Bronchial epithelial cell (primary cell): ENCODE measurements at regions not wholly inside any gene's neighbourhood (a gene's known extent, or its start where the extent isn't known, plus 50 kb on each side); places are given as distances from the start of the nearest gene placed in this dataset.
"Not testable (repeated sequence)": the region's sequence is repeated elsewhere in the genome, so short reads cannot be mapped to it uniquely, and the experiment has no call there.

ENCODE experiments used
- DNase-seq: peaks from one replicate; pipeline ENCODE4 v3.0.0-alpha.2; 2010; ENCODE audit warnings: low read depth
- FAIRE-seq: peaks from 2 replicates; lab custom pipeline; 2011; peaks lifted over from hg19 to GRCh38; lab: Jason Lieb, UNC
- H3K27me3 ChIP-seq: 2 replicates; pipeline ENCODE4 v1.5.1; 2011; ENCODE audit warnings: low read length; ENCODE audit not compliant: control insufficient read depth, insufficient read depth
- H3K36me3 ChIP-seq: 2 replicates; pipeline ENCODE4 v1.5.1; 2011; ENCODE audit warnings: low read length; ENCODE audit not compliant: control insufficient read depth, insufficient read depth
- H3K4me3 ChIP-seq: 2 replicates; pipeline ENCODE4 v1.5.1; 2011; ENCODE audit warnings: mild to moderate bottlenecking, low read depth, low read length, control low read depth
- CTCF ChIP-seq: IDR thresholded peaks from 2 replicates; pipeline ENCODE4 v1.5.1; 2011; ENCODE audit warnings: mild to moderate bottlenecking, moderate library complexity, low read length, control low read depth, inconsistent platforms; ENCODE audit not compliant: insufficient read depth, severe bottlenecking

- FAIRE-seq = no peak
These were observed 117.4 kb upstream of the GNAI1 start for GRCh38 chr7:80017101-80017698.

GRCh38 chr7:80014511-80014910, 120.1 kb upstream of the GNAI1 start:
- Histone ChIP-seq H3K27me3 (no peaks in the 10 kb centered on the region), H3K4me3 (no peak overlapping the region), H3K36me3 (no peaks in the 10 kb centered on the region)
- FAIRE-seq (no peak), DNase-seq (peak; percentile 33)
- no peak for TF ChIP-seq CTCF

More at GRCh38 chr7:80017101-80017698, 117.4 kb upstream of the GNAI1 start:
- no peak for TF ChIP-seq CTCF
- no peaks in the 10 kb centered on the region for H3K27me3 ChIP-seq
- H3K4me3 ChIP-seq = no peak overlapping the region
- no peak for DNase-seq
- no peaks in the 10 kb centered on the region for H3K36me3 ChIP-seq

- DNase-seq = no peak
- H3K4me3 ChIP-seq = no peak overlapping the region
- H3K27me3 ChIP-seq = no peaks in the 10 kb centered on the region
- TF ChIP-seq CTCF = no peak
- H3K36me3 ChIP-seq = no peaks in the 10 kb centered on the region
- no peak for FAIRE-seq
These were observed 126.6 kb upstream of the GNAI1 start for GRCh38 chr7:80008039-80008438.

- H3K27me3 ChIP-seq = no peaks in the 10 kb centered on the region
- FAIRE-seq = no peak
- no peak for TF ChIP-seq CTCF
- no peaks in the 10 kb centered on the region for H3K36me3 ChIP-seq
- no peak for DNase-seq
- no peak overlapping the region for H3K4me3 ChIP-seq
These were observed 131.8 kb upstream of the GNAI1 start for GRCh38 chr7:80002865-80003264.

- H3K36me3 ChIP-seq = no peaks in the 10 kb centered on the region
- TF ChIP-seq CTCF = no peak
- no peak for DNase-seq
- no peak overlapping the region for H3K4me3 ChIP-seq
- FAIRE-seq = no peak
- no peaks in the 10 kb centered on the region for H3K27me3 ChIP-seq
These were observed 136.3 kb upstream of the GNAI1 start for GRCh38 chr7:79998363-79998762.

- no peak for TF ChIP-seq CTCF
- H3K27me3 ChIP-seq = no peaks in the 10 kb centered on the region
- no peaks in the 10 kb centered on the region for H3K36me3 ChIP-seq
- DNase-seq (no peak), FAIRE-seq (no peak)
- H3K4me3 ChIP-seq = no peak overlapping the region
These were observed 137.3 kb upstream of the GNAI1 start for GRCh38 chr7:79997345-79997744.

- not testable (repeated sequence) for H3K36me3 ChIP-seq, DNase-seq, FAIRE-seq, H3K4me3 ChIP-seq, H3K27me3 ChIP-seq
These were observed 138.9 kb upstream of the GNAI1 start for GRCh38 chr7:79995741-79996140.
